ENCODE measurements at regions not wholly inside any gene's neighbourhood (a gene's known extent, or its start where the extent isn't known, plus 50 kb on each side); places are given as distances from the start of the nearest gene placed in this dataset.
"Not testable (repeated sequence)": the region's sequence is repeated elsewhere in the genome, so short reads cannot be mapped to it uniquely, and the experiment has no call there.

DNA sequence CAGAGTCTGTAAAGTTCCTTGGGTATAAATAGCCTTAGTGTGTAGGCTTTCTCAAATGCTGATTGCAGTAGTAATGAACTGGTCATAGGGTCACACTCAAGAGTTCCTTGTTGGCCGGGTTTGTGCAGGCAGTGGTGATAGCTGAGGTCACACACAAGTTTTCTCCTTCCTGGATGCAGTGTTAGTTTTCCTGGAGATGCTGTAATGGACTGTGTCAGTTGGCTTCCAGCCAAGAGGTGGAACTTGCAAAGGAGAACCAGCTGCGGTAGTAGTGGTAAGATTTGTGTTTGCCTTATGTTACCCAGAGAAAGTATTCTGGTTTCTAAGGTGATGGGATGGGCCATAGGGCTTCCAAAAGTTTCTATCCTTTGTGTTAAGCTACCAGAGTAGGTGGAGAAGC, 409.8 kb upstream of the FRG1 start:
- no peak for DNase-seq
- intact Hi-C loops (cut with micrococcal nuclease) = no loop called here
- ATAC-seq = no peak

DNA sequence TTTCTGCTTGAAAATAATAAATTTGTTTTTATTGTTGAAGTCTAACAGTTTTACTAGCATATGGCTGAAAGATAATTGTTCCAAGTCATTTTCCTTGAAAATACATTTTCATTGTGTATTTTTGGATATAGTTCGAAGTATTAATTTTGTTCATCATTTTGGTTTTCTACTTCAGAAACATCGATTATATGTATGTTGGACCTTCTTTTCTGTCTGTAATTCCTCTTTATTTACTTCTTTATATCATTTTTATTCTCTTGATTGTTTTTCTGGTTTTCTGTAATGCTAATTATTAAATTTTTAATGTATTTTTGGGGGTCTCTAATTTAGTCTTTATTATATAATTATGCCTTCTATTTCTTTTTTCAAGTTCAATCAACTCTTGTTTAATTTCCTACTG, 407.1 kb upstream of the FRG1 start:
- DNase-seq = no peak
- ATAC-seq = no peak
- intact Hi-C loops (cut with micrococcal nuclease) = no loop called here

DNA sequence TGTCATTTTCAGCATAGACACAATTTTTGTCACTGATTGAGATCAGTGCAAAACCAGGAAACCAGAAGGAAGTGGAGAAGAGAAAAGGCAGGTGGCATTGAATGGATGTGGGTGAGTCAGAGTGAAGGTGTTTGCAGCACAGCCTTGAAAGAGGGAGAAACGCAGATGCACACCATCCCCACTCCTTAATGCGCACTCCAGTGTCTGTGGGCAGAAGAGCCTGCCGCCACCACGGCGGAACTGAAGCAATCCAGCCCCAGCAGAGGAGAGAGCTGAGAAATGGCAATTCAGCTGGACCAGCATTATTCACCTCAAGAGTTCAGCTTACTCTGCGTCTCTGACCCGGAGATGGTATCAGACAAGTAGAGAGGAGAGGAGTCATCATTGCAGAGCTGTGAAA, 393.1 kb upstream of the FRG1 start:
- intact Hi-C loops (cut with micrococcal nuclease) = no loop called here
- ATAC-seq (no peak), DNase-seq (no peak)

DNA sequence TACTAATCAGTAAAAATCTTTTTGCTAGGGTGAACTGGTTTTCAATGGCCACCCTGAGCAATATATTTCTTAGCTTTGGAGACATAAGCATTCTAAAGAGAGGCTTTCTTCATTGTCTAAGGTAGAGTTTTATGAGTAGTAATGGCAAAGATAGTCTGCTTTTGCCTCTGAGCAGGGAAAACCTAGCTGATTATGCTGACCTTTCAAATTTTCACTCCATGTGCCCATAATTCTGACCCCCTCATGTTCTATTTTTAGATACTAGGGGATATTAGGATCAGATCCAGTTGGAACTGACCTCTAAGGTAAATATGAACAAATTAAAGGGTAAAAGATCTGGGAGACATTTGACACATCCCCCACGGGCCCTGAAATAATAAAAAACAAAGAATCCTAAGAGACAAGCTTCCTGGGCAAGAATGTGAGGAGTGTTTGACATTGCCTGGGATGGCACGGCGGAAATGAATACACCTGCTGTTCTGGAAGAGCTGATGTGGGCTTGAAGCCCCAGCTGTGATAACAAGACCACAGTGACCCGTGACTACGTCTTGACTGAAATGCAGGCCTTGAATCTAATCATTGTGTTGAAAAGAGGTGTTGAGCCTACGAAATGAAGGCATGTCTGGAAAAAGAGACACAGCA, 392.1 kb upstream of the FRG1 start:
- ATAC-seq = no peak
- no peak for DNase-seq
- intact Hi-C loops (cut with micrococcal nuclease) = no loop called here

- ATAC-seq; intact Hi-C loops (cut with micrococcal nuclease); DNase-seq: not testable (repeated sequence)
Measured at GRCh38 chr4:189551931-189552670, 388.6 kb upstream of the FRG1 start.

- ATAC-seq; DNase-seq; intact Hi-C loops (cut with micrococcal nuclease): not testable (repeated sequence)
Measured at GRCh38 chr4:189560605-189561004, 380.1 kb upstream of the FRG1 start.

GRCh38 chr4:189563751-189564150, 376.9 kb upstream of the FRG1 start:
- ATAC-seq; DNase-seq; intact Hi-C loops (cut with micrococcal nuclease): not testable (repeated sequence)

DNA sequence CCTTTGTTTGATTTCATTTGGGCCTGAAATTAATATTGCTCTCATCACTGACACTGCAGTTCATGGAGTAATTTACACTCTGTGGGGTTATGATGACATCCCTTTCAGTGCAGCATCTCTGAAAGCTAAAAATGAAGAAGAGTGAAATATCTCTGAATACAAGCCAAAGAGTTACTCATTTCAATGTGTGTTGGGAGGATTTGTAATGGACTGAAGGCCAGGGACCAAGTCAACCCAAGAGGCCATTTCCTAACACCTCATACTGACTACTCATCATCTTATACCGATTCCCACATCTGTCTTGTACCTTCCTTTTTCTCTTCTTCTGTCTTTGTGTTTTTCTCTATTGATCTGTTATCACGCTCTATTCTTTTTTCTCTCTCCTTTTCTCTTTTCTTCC, 374.4 kb upstream of the FRG1 start:
- intact Hi-C loops (cut with micrococcal nuclease); DNase-seq; ATAC-seq: not testable (repeated sequence)

GRCh38 chr4:189566900-189567299, 373.8 kb upstream of the FRG1 start:
- ATAC-seq; intact Hi-C loops (cut with micrococcal nuclease); DNase-seq: not testable (repeated sequence)

DNA sequence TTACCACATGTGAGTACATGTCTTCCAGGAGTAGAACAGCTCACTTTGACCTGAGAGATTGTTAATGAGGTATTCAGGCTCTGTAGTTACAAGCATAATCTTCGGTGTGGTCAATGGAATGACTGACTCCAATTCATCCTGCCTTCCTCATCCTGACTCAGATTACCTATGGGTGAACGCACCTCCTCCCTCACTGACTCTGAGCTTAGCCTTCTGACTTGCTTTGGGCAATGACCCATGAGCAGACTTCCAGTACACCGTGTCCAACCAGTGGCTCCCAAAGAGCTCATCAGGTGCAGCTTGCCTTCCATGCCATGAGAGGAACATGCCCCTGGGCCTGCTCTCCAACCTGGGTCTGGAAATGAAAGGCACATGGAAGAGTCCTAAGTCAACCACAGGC, 361.0 kb upstream of the FRG1 start:
- ATAC-seq; intact Hi-C loops (cut with micrococcal nuclease); DNase-seq: not testable (repeated sequence)

DNA sequence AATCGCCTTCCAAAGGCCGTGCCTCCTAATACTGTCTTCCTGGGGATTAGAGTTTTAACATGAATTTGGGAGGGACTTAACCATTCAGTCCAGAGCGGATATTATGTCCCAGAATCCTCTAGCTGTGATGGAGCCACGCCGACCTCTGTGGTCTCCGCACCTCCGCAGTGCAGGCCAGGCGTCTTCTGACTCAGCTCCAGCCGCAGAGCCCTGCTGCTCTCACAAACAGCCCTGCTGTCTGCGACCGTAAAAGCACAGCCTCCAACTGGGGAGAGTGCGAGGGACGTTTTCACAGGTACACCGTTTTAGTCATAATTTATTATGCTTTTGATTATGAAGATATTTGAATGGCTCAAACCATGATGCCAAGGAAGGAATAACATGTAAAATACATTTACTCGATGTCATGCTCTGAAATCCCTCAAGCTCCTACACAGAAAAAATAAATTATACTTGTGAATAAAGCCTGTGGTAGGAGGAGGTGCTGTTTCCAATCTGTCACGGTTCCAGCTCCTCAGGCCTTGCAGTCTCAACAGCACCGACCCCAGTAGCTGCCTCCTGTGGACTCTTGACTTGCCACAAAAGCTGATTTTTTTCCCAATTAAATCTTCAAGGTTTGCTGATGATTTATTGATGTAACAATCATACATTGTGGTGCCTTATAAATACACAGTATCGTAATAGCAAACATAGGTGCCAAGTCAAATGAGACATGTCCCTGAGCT, 353.6 kb upstream of the FRG1 start:
- ATAC-seq; intact Hi-C loops (cut with micrococcal nuclease); DNase-seq: not testable (repeated sequence)

GRCh38 chr4:189589201-189589600, 351.5 kb upstream of the FRG1 start:
- intact Hi-C loops (cut with micrococcal nuclease); ATAC-seq; DNase-seq: not testable (repeated sequence)

- intact Hi-C loops (cut with micrococcal nuclease) = no loop called here
- DNase-seq (no peak), ATAC-seq (no peak)
Measured at GRCh38 chr4:189592890-189593289, 347.8 kb upstream of the FRG1 start.

- no peak for ATAC-seq
- intact Hi-C loops (cut with micrococcal nuclease) = no loop called here
- no peak for DNase-seq
Measured at GRCh38 chr4:189597341-189597740, 343.3 kb upstream of the FRG1 start.

DNA sequence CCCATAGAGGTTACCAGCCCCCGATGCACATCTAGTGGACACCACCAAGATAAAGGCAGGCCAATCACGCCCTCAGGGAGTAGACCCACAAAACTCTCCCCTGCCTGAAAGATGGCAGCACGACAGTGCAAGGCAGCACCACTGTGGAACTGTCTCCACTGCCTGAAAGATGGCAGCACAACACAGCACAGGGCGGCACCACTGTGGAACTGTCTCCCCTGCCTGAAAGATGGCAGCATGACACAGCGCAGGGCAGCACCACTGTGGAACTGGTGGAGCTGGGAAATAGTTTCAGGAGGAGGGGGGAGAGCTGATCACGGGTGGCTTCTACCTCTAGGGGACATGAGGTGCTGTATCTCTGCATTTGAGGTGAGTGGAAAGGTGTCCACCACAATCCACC, 340.4 kb upstream of the FRG1 start:
- ATAC-seq (no peak), DNase-seq (no peak)
- intact Hi-C loops (cut with micrococcal nuclease) = no loop called here

DNA sequence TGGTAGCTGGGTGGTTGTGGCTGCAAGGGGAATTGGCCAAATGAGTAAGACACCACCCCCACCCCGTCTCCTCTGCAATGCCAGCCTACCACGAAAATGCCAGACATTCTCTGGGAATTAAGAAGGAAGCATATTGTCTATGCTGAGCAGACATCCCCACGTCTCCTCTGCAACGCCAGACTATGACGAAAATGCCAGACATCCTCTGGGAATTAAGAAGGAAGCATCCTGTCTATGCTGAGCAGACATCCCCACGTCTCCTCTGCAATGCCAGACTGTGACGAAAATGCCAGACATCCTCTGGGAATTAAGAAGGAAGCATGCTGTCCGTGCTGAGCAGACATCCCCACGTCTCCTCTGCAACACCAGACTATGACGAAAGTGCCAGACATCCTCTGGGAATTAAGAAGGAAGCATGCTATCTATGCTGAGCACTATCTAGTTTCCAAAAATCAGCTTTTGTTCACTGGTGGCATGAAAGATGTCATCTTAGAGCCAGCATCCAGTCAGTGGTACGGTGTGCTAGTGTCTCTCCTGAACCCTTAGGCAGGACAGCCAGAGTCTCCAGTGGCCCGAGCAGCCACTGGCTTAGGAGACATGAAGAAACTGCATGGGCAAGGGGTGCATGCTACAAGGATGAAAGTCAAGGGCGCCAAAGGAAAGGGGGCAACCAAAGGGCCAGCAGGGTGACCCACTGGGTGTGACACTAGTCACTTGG, 339.8 kb upstream of the FRG1 start:
- DNase-seq (no peak), ATAC-seq (no peak)
- intact Hi-C loops (cut with micrococcal nuclease) = no loop called here

DNA sequence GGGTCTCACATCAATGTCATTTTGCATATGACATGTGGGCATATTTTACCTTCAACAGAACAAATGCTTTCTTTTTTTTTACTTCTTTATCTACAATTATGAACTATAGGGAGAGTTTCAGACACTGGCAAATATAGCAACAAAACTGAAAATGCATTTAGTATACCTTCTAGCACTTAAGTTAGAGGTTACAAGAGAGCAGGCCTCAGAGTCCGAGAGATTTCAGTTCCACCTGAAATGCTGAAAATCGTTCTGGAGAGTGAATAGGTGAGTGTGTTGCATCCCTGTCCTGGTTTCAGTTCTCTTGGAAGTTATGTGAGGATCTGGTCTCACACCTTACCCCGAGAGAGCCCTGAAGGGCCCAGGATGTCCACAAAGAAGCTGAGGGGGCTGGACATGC, 337.8 kb upstream of the FRG1 start:
- intact Hi-C loops (cut with micrococcal nuclease) = not testable (repeated sequence)

DNA sequence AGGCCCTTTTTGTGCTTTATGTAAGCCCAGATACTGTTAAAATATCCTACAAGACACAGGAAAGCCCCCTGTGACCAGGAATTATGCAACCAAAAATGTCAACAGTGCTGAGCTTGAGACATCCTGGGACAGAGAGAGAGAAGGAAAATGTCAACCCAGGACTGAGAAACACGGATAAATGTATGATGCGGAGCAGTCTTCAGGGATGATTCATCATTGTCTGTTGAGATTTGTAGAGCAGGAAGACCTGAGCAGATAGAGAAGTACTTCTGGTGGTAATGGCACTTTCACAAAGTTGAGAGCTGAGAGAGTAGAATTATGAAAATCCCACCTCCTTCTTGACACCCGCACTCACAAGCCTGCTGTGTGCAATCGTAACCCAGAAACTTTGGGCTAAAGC, 330.1 kb upstream of the FRG1 start:
- ATAC-seq; intact Hi-C loops (cut with micrococcal nuclease); DNase-seq: not testable (repeated sequence)

More for the DNA sequence above, 337.8 kb upstream of the FRG1 start:
- not testable (repeated sequence) for ATAC-seq, DNase-seq

DNA sequence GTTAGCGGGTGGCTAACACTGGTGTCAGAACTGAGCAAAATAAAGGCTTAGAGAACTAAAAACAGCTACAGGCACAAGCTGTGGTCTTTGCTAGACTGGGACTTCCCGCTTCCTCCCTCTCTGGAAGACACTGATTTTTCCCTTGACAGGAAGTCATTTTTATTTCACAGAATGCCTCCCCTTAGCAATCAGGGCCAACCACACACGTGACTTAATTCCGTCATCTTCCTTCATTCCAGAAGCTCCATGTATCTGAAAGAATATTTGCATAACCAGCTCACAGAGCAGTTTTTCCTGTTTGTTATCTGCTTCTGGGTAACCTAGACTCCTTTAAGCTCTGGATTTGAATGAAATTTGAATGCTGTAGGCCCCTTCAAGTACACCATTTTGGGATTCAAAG, 327.5 kb upstream of the FRG1 start:
- DNase-seq = no peak
- ATAC-seq = no peak
- intact Hi-C loops (cut with micrococcal nuclease) = no loop called here
